H1 (cell line): ENCODE measurements at regions not wholly inside any gene's neighbourhood (a gene's known extent, or its start where the extent isn't known, plus 50 kb on each side); places are given as distances from the start of the nearest gene placed in this dataset.

Source experiments
- CBX8 ChIP-seq: fragments of 300-800, 300-1000 bp; sonication (generic); IDR thresholded peaks from 2 replicates; pipeline ENCODE4 v1.7.1; 2016; ENCODE audit warnings: low read depth, low read length, borderline replicate concordance
- CEBPB ChIP-seq: IDR thresholded peaks from 2 replicates; pipeline ENCODE4 v1.6.1; 2012; ENCODE audit warnings: low read depth, low read length
- CHD2 ChIP-seq: IDR thresholded peaks from 2 replicates; pipeline ENCODE4 v1.6.1; 2012; ENCODE audit warnings: low read length, improper control_type of control experiment
- GTF2F1 ChIP-seq: IDR thresholded peaks from 2 replicates; pipeline ENCODE4 v1.6.1; 2012; ENCODE audit warnings: low read depth, low read length, improper control_type of control experiment, borderline replicate concordance
- NRF1 ChIP-seq: IDR thresholded peaks from 2 replicates; pipeline ENCODE4 v1.6.1; 2011; ENCODE audit warnings: mild to moderate bottlenecking, low read depth, low read length, improper control_type of control experiment
- PHF8 ChIP-seq: fragments of 200-600 bp; sonication (generic); conservative IDR thresholded peaks from 2 replicates; pipeline ENCODE4 v1.7.1; 2012; ENCODE audit warnings: low read depth, mild to moderate bottlenecking, inconsistent platforms, low read length, moderate library complexity

- TF ChIP-seq PHF8: no peak
- TF ChIP-seq CHD2: no peak
- no peak for TF ChIP-seq CBX8
- no peak for TF ChIP-seq CEBPB
- no peak for TF ChIP-seq GTF2F1
- TF ChIP-seq NRF1: no peak
Observed at GRCh38 chr2:114128263-114128662, 238.4 kb downstream of the ACTR3 start (continued).
